OCI-LY7 (cell line): ENCODE measurements at regions not wholly inside any gene's neighbourhood (a gene's known extent, or its start where the extent isn't known, plus 50 kb on each side); places are given as distances from the start of the nearest gene placed in this dataset.

Experiments
- CTCF ChIP-seq: fragments of 200-600 bp; sonication (generic); conservative IDR thresholded peaks from 2 replicates; pipeline ENCODE4 v1.5.1; 2014; ENCODE audit warnings: mild to moderate bottlenecking, antibody characterized with exemption, low read length, moderate library complexity, mixed read lengths
- EZH2phosphoT487 ChIP-seq: fragments of 200-600 bp; sonication (generic); IDR thresholded peaks from 2 replicates; pipeline ENCODE4 v1.6.1; 2018; ENCODE audit warnings: low read depth, borderline replicate concordance, mild to moderate bottlenecking, mixed run types, antibody characterized with exemption, low read length, moderate library complexity, mixed read lengths

- TF ChIP-seq CTCF = no peak
- TF ChIP-seq EZH2phosphoT487 = no peak
These were observed 1383.8 kb upstream of the ACVR2A start for GRCh38 chr2:146461068-146461467.
